ENCODE measurements at regions not wholly inside any gene's neighbourhood (a gene's known extent, or its start where the extent isn't known, plus 50 kb on each side); places are given as distances from the start of the nearest gene placed in this dataset.

GRCh38 chr6:151676460-151676945 is 131.0 kb upstream of the ESR1 start:
- TF ChIP-seq CTCF (IDR thresholded peaks at IDR 0.05), result no peak
- TF ChIP-seq EP300 (IDR thresholded peaks at IDR 0.05; ENCODE audit: borderline replicate concordance in 1 of 2, low read depth in 1 of 2, low read length in 1 of 2), result no peak
- no peak for TF ChIP-seq EZH2phosphoT487 (IDR thresholded peaks at IDR 0.05; ENCODE audit: borderline replicate concordance, low read depth)
- TF ChIP-seq REST (IDR thresholded peaks at IDR 0.05; ENCODE audit: low read depth, low read length), result no peak
- TF ChIP-seq ZBTB33 (IDR thresholded peaks at IDR 0.05; ENCODE audit: borderline replicate concordance, low read depth), result no peak
- no peak for TF ChIP-seq MAX (IDR thresholded peaks at IDR 0.05; ENCODE audit: low read depth)
- TF ChIP-seq GATA2 (CRISPR knock-in tag; IDR thresholded peaks at IDR 0.05), result no peak
- no peak for TF ChIP-seq MXI1 (IDR thresholded peaks at IDR 0.05; ENCODE audit: low read depth, low read length)
